Astrocyte (in vitro differentiated cells and primary cell): ENCODE measurements at regions not wholly inside any gene's neighbourhood (a gene's known extent, or its start where the extent isn't known, plus 50 kb on each side); places are given as distances from the start of the nearest gene placed in this dataset.
A peak's percentile ranks its signal among the peaks of the same experiment; 100 is the strongest.

ENCODE experiments used
- DNase-seq: peaks from one replicate; pipeline ENCODE4 v3.0.0-alpha.2; 2010; ENCODE audit warnings: low read depth
- FAIRE-seq: peaks from 2 replicates; lab custom pipeline; 2011; peaks lifted over from hg19 to GRCh38; lab: Jason Lieb, UNC
- H2AFZ ChIP-seq: 2 replicates; pipeline ENCODE4 v1.6.0; 2012; ENCODE audit warnings: low read depth, low read length, inconsistent platforms
- H3K27ac ChIP-seq: 2 replicates; pipeline ENCODE4 v1.5.1; 2011; ENCODE audit warnings: low read depth, low read length, inconsistent platforms
- H3K27me3 ChIP-seq: 2 replicates; pipeline ENCODE4 v1.6.0; 2011; ENCODE audit warnings: low read length, inconsistent platforms; ENCODE audit not compliant: insufficient read depth
- H3K36me3 ChIP-seq: 2 replicates; pipeline ENCODE4 v1.5.1; 2011; ENCODE audit warnings: low read length, inconsistent platforms; ENCODE audit not compliant: insufficient read depth
- H3K4me1 ChIP-seq: 2 replicates; pipeline ENCODE4 v1.5.1; 2011; ENCODE audit warnings: low read length, inconsistent platforms; ENCODE audit not compliant: insufficient read depth
- H3K4me2 ChIP-seq: 2 replicates; pipeline ENCODE4 v1.6.0; 2012; ENCODE audit warnings: low read length, inconsistent platforms
- H3K4me3 ChIP-seq: 2 replicates; pipeline ENCODE4 v1.5.1; 2011; ENCODE audit warnings: low read depth, mild to moderate bottlenecking, low read length, inconsistent platforms; ENCODE audit not compliant: insufficient read depth
- H3K79me2 ChIP-seq: 2 replicates; pipeline ENCODE4 v1.6.0; 2012; ENCODE audit warnings: mild to moderate bottlenecking, low read length, inconsistent platforms; ENCODE audit not compliant: insufficient read depth
- H3K9ac ChIP-seq: 2 replicates; pipeline ENCODE4 v1.6.0; 2012; ENCODE audit warnings: mild to moderate bottlenecking, low read length, inconsistent platforms
- H3K9me3 ChIP-seq: 2 replicates; pipeline ENCODE4 v1.5.1; 2012; ENCODE audit warnings: low read depth, mild to moderate bottlenecking, low read length, inconsistent platforms; ENCODE audit not compliant: insufficient read depth
- H4K20me1 ChIP-seq: 2 replicates; pipeline ENCODE4 v1.6.0; 2012; ENCODE audit warnings: low read length, inconsistent platforms; ENCODE audit not compliant: insufficient read depth
- H3K27ac Mint-ChIP-seq: one replicate; pipeline ENCODE4 v1.8.0; 2021; ENCODE audit warnings: mild to moderate bottlenecking, mixed read lengths; ENCODE audit not compliant: unreplicated experiment
- H3K27me3 Mint-ChIP-seq: one replicate; pipeline ENCODE4 v1.8.0; 2021; ENCODE audit warnings: low read depth, mixed read lengths; ENCODE audit not compliant: unreplicated experiment
- H3K36me3 Mint-ChIP-seq: one replicate; pipeline ENCODE4 v1.8.0; 2021; ENCODE audit warnings: low read depth, mixed read lengths; ENCODE audit not compliant: unreplicated experiment
- H3K4me1 Mint-ChIP-seq: one replicate; pipeline ENCODE4 v1.8.0; 2021; ENCODE audit warnings: low read depth, mixed read lengths; ENCODE audit not compliant: unreplicated experiment
- H3K4me3 Mint-ChIP-seq: one replicate; pipeline ENCODE4 v1.8.0; 2021; ENCODE audit warnings: mild to moderate bottlenecking, moderate library complexity, mixed read lengths; ENCODE audit not compliant: unreplicated experiment
- H3K9me3 Mint-ChIP-seq: one replicate; pipeline ENCODE4 v1.8.0; 2021; ENCODE audit warnings: mild to moderate bottlenecking, mixed read lengths; ENCODE audit not compliant: unreplicated experiment
- CTCF ChIP-seq: IDR thresholded peaks from 2 replicates; pipeline ENCODE4 v1.5.1; 2011; ENCODE audit warnings: low read depth, mild to moderate bottlenecking, inconsistent platforms, low read length, moderate library complexity; ENCODE audit not compliant: insufficient read depth
- EZH2 ChIP-seq: IDR thresholded peaks from 2 replicates; pipeline ENCODE4 v1.6.1; 2012; ENCODE audit warnings: mild to moderate bottlenecking, low read length, inconsistent platforms; ENCODE audit not compliant: insufficient read depth

GRCh38 chr12:76244300-76244699 lies 103.9 kb downstream of the BBS10 start:
- no peak overlapping the region for H3K27ac Mint-ChIP-seq
- H3K4me1 Mint-ChIP-seq = peaks cover 10% of the 10 kb centered on the region
- no peaks in the 10 kb centered on the region for H4K20me1 ChIP-seq
- peaks cover 4% of the 10 kb centered on the region for H3K4me1 ChIP-seq
- no peak overlapping the region for H3K27ac ChIP-seq
- H3K4me2 ChIP-seq = no peak overlapping the region
- DNase-seq (no peak), FAIRE-seq (no peak)
- no peaks in the 10 kb centered on the region for H3K79me2 ChIP-seq
- H3K36me3 ChIP-seq = no peaks in the 10 kb centered on the region
- H2AFZ ChIP-seq = no peak overlapping the region
- H3K9ac ChIP-seq = no peak overlapping the region
- H3K9me3 ChIP-seq = no peaks in the 10 kb centered on the region
- H3K27me3 Mint-ChIP-seq = no peaks in the 10 kb centered on the region
- TF ChIP-seq EZH2 = no peak
- TF ChIP-seq CTCF = no peak
- H3K27me3 ChIP-seq = no peaks in the 10 kb centered on the region
- peaks cover 4% of the 10 kb centered on the region for H3K9me3 Mint-ChIP-seq
- no peak overlapping the region for H3K4me3 Mint-ChIP-seq
- H3K36me3 Mint-ChIP-seq = no peaks in the 10 kb centered on the region
- no peak overlapping the region for H3K4me3 ChIP-seq

GRCh38 chr12:76242813-76243550 lies 105.2 kb downstream of the BBS10 start:
- no peak overlapping the region for H3K4me2 ChIP-seq
- Mint-ChIP-seq H3K27ac (no peak overlapping the region), H3K36me3 (no peaks in the 10 kb centered on the region), H3K27me3 (no peaks in the 10 kb centered on the region), H3K9me3 (peaks cover 4% of the 10 kb centered on the region), H3K4me1 (peaks cover 14% of the 10 kb centered on the region), H3K4me3 (no peak overlapping the region)
- H3K79me2 ChIP-seq = no peaks in the 10 kb centered on the region
- FAIRE-seq (peak; percentile 55), DNase-seq (peak; percentile 66)
- H3K27me3 ChIP-seq = no peaks in the 10 kb centered on the region
- TF ChIP-seq CTCF = no peak
- TF ChIP-seq EZH2 = no peak
- no peak overlapping the region for H2AFZ ChIP-seq
- H3K4me3 ChIP-seq = no peak overlapping the region
- H3K9me3 ChIP-seq = no peaks in the 10 kb centered on the region
- no peaks in the 10 kb centered on the region for H4K20me1 ChIP-seq
- peaks cover 14% of the 10 kb centered on the region for H3K4me1 ChIP-seq
- no peaks in the 10 kb centered on the region for H3K36me3 ChIP-seq
- H3K27ac ChIP-seq = no peak overlapping the region
- no peak overlapping the region for H3K9ac ChIP-seq

GRCh38 chr12:76241371-76241770 lies 106.8 kb downstream of the BBS10 start:
- DNase-seq (no peak), FAIRE-seq (no peak)
- Mint-ChIP-seq H3K4me1 (peaks cover 16% of the 10 kb centered on the region), H3K27me3 (no peaks in the 10 kb centered on the region), H3K4me3 (no peak overlapping the region), H3K27ac (no peak overlapping the region), H3K9me3 (peaks cover 4% of the 10 kb centered on the region), H3K36me3 (no peaks in the 10 kb centered on the region)
- H3K36me3 ChIP-seq = no peaks in the 10 kb centered on the region
- no peak overlapping the region for H2AFZ ChIP-seq
- no peak overlapping the region for H3K27ac ChIP-seq
- H3K4me1 ChIP-seq = peaks cover 27% of the 10 kb centered on the region
- no peaks in the 10 kb centered on the region for H3K9me3 ChIP-seq
- no peaks in the 10 kb centered on the region for H4K20me1 ChIP-seq
- H3K27me3 ChIP-seq = no peaks in the 10 kb centered on the region
- H3K79me2 ChIP-seq = no peaks in the 10 kb centered on the region
- no peak overlapping the region for H3K4me2 ChIP-seq
- H3K4me3 ChIP-seq = no peak overlapping the region
- peak; percentile 16 for TF ChIP-seq CTCF
- TF ChIP-seq EZH2 = no peak
- no peak overlapping the region for H3K9ac ChIP-seq
